ENCODE measurements at regions not wholly inside any gene's neighbourhood (a gene's known extent, or its start where the extent isn't known, plus 50 kb on each side); places are given as distances from the start of the nearest gene placed in this dataset.
"Not testable (repeated sequence)": the region's sequence is repeated elsewhere in the genome, so short reads cannot be mapped to it uniquely, and the experiment has no call there.

DNA sequence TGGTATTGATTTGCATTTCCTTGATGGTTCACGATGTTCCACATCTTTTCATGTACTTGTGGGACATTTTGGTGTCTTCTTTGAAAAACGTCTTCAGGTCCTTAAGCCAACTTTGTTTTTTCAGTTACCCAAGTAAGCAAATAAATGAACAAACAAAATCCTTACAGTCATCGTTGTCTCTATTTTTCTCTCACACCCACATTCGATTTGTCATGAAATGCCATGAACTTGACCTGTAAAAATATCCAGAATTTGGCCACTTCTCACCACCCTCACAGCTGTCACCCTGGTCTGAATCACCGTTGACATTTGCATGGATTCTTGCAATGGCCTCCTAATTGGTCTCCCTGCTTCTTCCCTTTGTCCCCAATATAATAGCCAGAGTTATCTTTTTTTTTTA, 109.5 kb upstream of the METTL14 start:
- POLR2A ChIA-PET; DNase-seq; H3K4me1 Mint-ChIP-seq; CTCF ChIA-PET; ATAC-seq (ENCODE audit: low read depth); H3K4me3 Mint-ChIP-seq; H3K4me2 ChIP-seq (replicated peaks; ENCODE audit: low read depth, low read length, poor library complexity, severe bottlenecking); H3K4me1 ChIP-seq (ENCODE audit: control insufficient read depth in 2 of 2, insufficient read depth in 2 of 2, low read length in 2 of 2); H3K9me3 Mint-ChIP-seq (ENCODE audit: insufficient read depth); H3K27ac ChIP-seq (ENCODE audit: low read length in 2 of 2); H4K20me1 ChIP-seq (ENCODE audit: control insufficient read depth, insufficient read depth, low read length, poor library complexity, severe bottlenecking); H3K36me3 ChIP-seq (replicated peaks in 1 of 2; ENCODE audit: control extremely low read depth in 1 of 2, control insufficient read depth in 1 of 2, extremely low read depth in 1 of 2, insufficient read depth in 2 of 2, low read length in 1 of 2); H3K9ac ChIP-seq (ENCODE audit: low read length); H3K9me3 ChIP-seq (ENCODE audit: control extremely low read depth in 1 of 3, control insufficient read depth in 2 of 3, insufficient read depth in 1 of 3, low read length in 2 of 3); H3K4me3 ChIP-seq (ENCODE audit: control extremely low read depth in 1 of 5, extremely low read depth in 1 of 5, insufficient read depth in 1 of 5, low read depth in 2 of 5, low read length in 4 of 5); H3K27ac Mint-ChIP-seq; H3K79me2 ChIP-seq (ENCODE audit: control insufficient read depth, insufficient read depth, low read length); H3K27me3 ChIP-seq (replicated peaks in 1 of 4; ENCODE audit: control extremely low read depth in 1 of 4, control insufficient read depth in 3 of 4, insufficient read depth in 4 of 4, low read length in 3 of 4); H2AFZ ChIP-seq (ENCODE audit: insufficient read depth, low read depth, low read length, poor library complexity, severe bottlenecking); intact Hi-C loops (cut with micrococcal nuclease): not testable (repeated sequence)
- H3K27me3 Mint-ChIP-seq: peaks cover 16% of the 10 kb centered on the region
- 70% methylated on average over 2 of the region's 5 CpGs for WGBS (ENCODE audit: insufficient coverage)

- WGBS (ENCODE audit: insufficient coverage): 97% methylated on average over 7 of the region's 13 CpGs
- POLR2A ChIA-PET, CTCF ChIA-PET: not testable (repeated sequence)
Observed at GRCh38 chr4:118576709-118577219, 108.4 kb upstream of the METTL14 start.

More at GRCh38 chr4:118576709-118577219, 108.4 kb upstream of the METTL14 start:
- ATAC-seq (ENCODE audit: low read depth); intact Hi-C loops (cut with micrococcal nuclease); H3K4me3 ChIP-seq (ENCODE audit: control extremely low read depth in 1 of 5, extremely low read depth in 1 of 5, insufficient read depth in 1 of 5, low read depth in 2 of 5, low read length in 4 of 5); H3K9ac ChIP-seq (ENCODE audit: low read length); H3K4me2 ChIP-seq (replicated peaks; ENCODE audit: low read depth, low read length, poor library complexity, severe bottlenecking); H3K9me3 ChIP-seq (ENCODE audit: control extremely low read depth in 1 of 3, control insufficient read depth in 2 of 3, insufficient read depth in 1 of 3, low read length in 2 of 3); H3K36me3 ChIP-seq (replicated peaks in 1 of 2; ENCODE audit: control extremely low read depth in 1 of 2, control insufficient read depth in 1 of 2, extremely low read depth in 1 of 2, insufficient read depth in 2 of 2, low read length in 1 of 2); H3K4me3 Mint-ChIP-seq; H2AFZ ChIP-seq (ENCODE audit: insufficient read depth, low read depth, low read length, poor library complexity, severe bottlenecking); H3K4me1 Mint-ChIP-seq; H3K27me3 ChIP-seq (replicated peaks in 1 of 4; ENCODE audit: control extremely low read depth in 1 of 4, control insufficient read depth in 3 of 4, insufficient read depth in 4 of 4, low read length in 3 of 4); H3K9me3 Mint-ChIP-seq (ENCODE audit: insufficient read depth); H4K20me1 ChIP-seq (ENCODE audit: control insufficient read depth, insufficient read depth, low read length, poor library complexity, severe bottlenecking); H3K27ac ChIP-seq (ENCODE audit: low read length in 2 of 2); H3K79me2 ChIP-seq (ENCODE audit: control insufficient read depth, insufficient read depth, low read length); H3K27ac Mint-ChIP-seq; H3K4me1 ChIP-seq (ENCODE audit: control insufficient read depth in 2 of 2, insufficient read depth in 2 of 2, low read length in 2 of 2); DNase-seq: not testable (repeated sequence)
- H3K27me3 Mint-ChIP-seq: peaks cover 20% of the 10 kb centered on the region

Data from B cell (primary cell).